ENCODE measurements at regions not wholly inside any gene's neighbourhood (a gene's known extent, or its start where the extent isn't known, plus 50 kb on each side); places are given as distances from the start of the nearest gene placed in this dataset.
A peak's percentile ranks its signal among the peaks of the same experiment; 100 is the strongest.
"Not testable (repeated sequence)": the region's sequence is repeated elsewhere in the genome, so short reads cannot be mapped to it uniquely, and the experiment has no call there.

DNA sequence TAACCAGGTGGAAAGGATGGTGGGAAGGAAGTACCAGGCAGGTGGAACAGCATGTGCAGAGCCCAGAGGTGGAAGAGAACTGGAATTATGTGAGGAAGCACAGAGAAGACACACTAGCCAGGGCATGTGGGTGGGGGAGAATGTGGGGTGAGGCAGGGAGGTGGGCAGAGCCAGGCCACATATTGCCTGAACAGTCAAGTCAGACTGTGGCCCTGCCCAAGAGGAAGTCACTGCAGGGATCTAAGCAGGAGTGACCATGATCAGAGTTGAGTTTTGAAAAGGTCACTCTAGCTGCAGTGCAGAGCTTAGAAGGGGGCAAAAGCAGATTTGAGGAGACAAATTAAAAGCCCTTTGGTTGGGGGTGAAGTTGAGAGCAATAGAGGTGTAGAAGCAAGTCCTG is 114.0 kb upstream of the SLC38A2 start:
- DNase-seq: no peak

- no peak for DNase-seq
Observed at GRCh38 chr12:46485853-46486252, 113.3 kb upstream of the SLC38A2 start.

- DNase-seq: no peak
Observed at GRCh38 chr12:46484396-46485061, 112.0 kb upstream of the SLC38A2 start.

GRCh38 chr12:46483572-46484395 is 111.2 kb upstream of the SLC38A2 start:
- DNase-seq: no peak

- no peak for DNase-seq
Observed at GRCh38 chr12:46480724-46481123, 108.2 kb upstream of the SLC38A2 start.

GRCh38 chr12:46480316-46480715 is 107.7 kb upstream of the SLC38A2 start:
- DNase-seq: no peak

GRCh38 chr12:46478123-46478522 is 105.5 kb upstream of the SLC38A2 start:
- DNase-seq: no peak

DNA sequence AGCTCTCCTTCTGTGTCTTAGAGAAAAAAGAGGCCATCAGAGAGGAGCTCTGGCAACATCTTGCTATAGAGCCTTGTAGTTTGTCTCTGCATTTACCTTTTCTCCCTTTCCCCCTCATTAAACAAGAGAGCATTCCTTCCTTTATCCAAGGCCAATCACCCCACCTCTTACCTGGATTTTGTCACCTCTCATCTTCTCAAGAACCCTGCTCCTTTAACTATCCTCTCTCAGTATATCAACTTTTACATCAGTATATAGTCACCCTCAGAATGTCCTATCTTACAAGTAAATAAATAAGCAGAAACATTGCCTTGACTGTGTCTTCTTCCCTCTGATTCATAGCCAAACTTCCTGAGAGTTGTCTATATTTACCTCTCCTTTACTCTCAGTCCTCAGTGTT is 105.0 kb upstream of the SLC38A2 start:
- no peak for DNase-seq

DNA sequence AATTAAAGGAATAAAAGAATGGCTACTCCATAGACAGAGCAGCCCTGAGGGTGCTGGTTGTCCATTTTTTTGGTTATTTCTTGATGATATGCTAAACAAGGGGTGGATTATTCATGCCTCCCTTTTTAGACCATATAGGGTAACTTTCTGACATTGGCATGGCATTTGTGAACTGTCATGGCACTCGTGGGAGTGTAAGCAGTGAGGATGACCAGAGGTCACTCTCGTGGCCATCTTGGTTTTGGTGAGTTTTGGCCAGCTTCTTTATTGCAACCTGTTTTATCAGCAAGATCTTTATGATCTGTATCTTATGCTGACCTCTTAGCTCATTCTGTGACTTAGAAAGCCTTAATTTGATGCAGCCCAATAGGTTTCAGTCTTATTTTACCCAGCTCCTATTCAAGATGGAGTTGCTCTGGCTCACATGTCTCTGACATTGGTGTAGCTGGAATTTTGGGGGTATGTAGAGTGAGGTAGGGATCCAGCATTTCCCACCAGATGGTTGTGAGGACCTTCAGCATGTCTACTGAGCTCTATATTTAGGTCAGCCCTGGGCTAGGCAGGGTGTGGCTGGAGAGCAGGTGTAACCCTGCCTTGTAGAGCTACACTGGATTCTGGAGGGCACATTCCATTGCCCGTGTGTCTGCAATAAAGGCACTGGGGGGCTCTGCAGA is 103.5 kb upstream of the SLC38A2 start:
- no peak for DNase-seq

DNA sequence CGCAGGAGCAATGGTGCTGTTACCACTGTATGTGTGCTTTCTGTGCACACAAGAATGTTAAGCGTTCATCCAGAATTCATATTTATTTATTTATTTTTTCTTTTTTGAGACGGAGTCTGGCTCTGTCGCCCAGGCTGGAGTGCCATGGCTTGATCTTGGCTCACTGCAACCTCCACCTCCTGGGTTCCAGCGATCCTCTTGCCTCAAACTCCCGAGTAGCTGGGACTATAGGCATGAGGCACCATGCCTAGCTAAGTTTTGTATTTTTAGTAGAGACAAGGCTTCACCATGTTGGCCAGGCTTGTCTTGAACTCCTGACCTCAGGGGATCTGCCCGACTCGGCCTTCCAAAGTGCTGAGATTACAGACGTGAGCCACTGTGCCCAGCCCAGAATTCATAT is 101.8 kb upstream of the SLC38A2 start:
- not testable (repeated sequence) for DNase-seq

DNA sequence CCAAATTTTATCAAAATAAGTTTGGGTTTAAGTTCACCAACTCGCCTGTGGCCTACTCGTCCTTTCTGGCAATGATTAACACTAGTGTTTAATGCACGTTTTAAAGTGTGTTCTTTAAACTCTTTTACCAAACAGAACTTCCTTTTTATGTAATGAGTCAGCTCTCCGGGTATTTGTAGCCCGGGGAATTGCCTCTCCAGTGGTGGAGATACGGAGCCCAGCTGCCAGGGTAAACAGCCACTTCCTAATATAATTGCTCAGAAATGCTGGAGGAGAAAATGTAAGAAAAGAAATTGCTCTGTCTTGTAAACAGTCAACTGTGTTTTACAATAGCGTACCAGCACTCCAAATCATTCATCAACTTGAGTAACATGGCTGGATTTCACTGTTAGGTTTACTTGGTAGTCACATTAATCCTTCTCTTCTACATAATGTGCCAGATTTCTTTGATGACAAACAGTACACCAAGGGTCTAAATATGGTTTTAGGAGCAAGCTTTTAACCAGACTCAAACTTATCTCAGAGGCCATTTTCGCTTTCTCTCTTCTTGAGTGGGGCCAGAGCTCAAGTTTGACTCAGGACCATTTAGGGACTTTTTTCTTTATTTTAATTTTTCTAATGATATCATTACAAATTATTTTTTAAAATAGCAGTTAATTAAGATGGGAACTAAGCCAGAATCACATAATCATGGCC is 101.2 kb upstream of the SLC38A2 start:
- peak; percentile 56 for DNase-seq

- peak; percentile 21 for DNase-seq
Observed at GRCh38 chr12:46472893-46473633, 100.5 kb upstream of the SLC38A2 start.

DNA sequence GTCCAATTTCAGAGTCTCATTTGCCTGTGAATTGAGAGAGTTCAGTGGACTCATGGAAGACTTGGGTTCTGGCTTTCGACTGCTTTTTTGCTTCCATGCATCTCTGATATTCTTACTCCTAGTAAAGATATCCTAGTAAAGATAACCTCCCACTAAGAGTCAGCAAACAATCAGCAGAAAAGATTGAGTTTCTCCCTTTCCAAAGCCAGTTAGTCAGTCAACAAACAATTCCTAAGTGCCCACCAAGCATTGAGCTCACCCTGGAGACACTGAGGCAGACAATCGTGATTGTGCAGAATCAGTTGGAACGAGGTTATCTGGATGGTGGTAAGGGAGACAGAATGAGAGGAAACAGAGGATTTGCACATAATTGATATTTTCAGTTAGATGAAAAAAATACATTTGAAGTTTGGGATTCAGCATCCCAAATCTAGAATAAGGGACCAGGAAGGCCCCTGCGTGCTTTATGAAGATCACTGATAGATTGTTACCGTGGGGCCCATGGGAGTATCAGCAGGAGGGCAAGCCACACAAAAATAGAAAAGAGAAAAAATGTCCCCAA is 99.7 kb upstream of the SLC38A2 start:
- no peak for DNase-seq

DNA sequence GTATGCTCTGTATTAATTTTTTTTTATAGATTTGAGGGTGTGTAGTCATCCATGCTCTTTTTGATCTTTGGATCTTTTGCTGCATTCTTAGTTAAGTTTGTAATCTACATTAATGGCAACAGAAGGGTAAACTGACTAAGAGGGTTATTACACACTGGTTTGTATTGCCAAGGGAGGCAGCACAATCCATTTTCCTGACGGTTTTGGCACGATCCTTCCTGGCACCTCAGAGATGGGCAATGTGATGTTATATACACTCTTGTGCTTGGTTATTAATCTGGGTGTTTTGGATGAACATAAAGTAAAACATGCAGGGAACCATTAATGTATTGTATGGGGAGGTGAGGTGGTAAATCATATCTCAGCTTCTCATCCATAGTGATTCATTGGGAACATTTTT is 98.8 kb upstream of the SLC38A2 start:
- DNase-seq: no peak

DNA sequence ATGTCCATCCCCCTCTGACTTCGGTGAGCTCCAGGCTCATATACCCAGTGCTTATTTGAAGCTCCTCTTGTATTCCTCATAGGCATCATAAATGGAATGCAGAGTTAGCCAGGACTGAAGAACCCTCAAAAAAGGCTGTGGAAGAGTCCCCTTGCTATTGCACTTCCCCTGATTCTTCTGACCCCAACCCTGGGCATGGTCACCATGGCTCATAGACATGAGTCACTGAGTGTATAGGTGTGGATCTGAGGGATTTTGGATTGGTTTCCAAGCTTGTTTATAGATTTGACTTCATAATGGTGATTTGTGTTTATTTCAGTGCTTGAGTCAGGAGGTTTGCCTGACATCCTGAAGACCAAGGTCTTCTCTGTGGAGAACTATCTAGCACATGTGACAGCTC is 98.4 kb upstream of the SLC38A2 start:
- no peak for DNase-seq

DNA sequence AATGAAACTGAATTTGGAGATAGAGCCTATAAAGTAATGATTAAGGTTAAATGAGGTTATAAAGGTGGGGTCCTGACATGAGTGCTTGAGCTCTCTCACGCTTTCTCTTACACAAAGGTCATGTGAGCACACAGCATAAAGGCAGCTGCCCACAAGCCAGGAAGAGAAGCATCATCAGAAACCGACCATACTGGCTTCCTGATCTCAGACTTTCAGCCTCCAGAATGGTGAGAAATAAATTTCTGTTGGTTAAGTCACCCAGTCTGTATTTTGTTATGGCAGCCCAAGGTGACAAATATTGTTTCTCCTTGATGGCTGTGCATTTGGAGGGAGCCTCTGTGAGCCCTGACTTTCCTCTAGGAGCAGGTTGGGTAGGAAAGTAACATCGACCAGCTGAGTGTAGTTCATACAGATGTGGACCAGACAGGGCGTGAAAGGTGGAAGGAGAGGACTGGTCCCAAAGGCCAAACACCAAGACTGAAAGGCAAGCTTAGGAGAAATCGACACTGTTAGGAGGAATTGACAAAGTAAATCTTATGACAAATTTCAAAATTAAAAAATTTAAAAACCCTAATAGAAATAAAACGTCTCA is 97.6 kb upstream of the SLC38A2 start:
- DNase-seq: no peak

GRCh38 chr12:46468813-46469212 is 96.2 kb upstream of the SLC38A2 start:
- no peak for DNase-seq

DNA sequence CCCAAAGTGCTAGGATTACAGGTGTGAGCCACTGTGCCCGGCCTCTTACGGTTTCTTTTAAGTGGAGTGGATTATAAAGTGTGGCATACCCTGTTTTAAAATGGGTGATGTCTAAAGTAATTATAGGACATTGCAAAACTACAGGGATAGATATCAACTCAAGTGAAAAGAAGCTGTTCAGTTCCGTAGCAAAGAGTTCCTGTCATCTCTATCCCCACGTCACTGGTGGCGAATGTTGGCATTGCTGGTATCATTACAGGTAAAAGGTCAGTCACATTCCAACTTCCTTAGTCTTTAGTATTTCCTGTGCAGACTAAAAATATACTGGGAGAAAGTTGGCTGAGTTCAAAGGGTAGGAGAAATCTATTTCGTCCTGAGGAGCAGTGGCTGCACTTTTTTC is 95.6 kb upstream of the SLC38A2 start:
- DNase-seq: no peak

DNA sequence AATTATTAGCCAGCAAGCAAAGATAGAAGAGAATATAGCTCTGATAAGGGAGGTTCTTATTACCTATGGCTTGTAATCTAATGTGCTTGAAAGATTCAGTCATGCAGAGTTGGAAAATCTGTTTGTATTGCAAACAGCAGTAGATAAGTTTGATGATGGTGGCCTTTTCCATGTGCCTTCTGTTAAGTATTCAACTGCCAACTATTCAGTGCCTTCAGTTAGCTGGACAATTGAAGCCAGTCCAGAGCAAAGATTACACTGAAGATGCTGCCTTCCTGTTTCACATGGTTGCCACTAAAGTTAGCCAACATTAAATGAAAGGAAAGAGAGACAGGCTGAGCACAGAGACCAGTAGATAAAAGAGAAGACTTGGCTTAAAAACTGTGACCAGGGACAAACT is 92.7 kb upstream of the SLC38A2 start:
- no peak for DNase-seq

GRCh38 chr12:46464863-46465262 is 92.3 kb upstream of the SLC38A2 start:
- no peak for DNase-seq

GRCh38 chr12:46462641-46463355 is 90.2 kb upstream of the SLC38A2 start:
- DNase-seq: no peak

Measured in NCI-H2029 treated with DMSO at 0.1 percent for 48 hours (cell line).